ENCODE measurements at regions not wholly inside any gene's neighbourhood (a gene's known extent, or its start where the extent isn't known, plus 50 kb on each side); places are given as distances from the start of the nearest gene placed in this dataset.

GRCh38 chr5:103367702-103368101, 109.1 kb downstream of the MACIR start:
- no peak for TF ChIP-seq CTCF (IDR thresholded peaks at IDR 0.05)
- TF ChIP-seq POLR2A (IDR thresholded peaks at IDR 0.05) = no peak
- no peak for TF ChIP-seq EP300 (IDR thresholded peaks at IDR 0.05)
